Gastrocnemius medialis (tissue), 4 donors: ENCODE measurements at regions not wholly inside any gene's neighbourhood (a gene's known extent, or its start where the extent isn't known, plus 50 kb on each side); places are given as distances from the start of the nearest gene placed in this dataset.

Experiments used
- POLR2A ChIP-seq, 2 donors: fragments of 450-650 bp; IDR thresholded peaks; one replicate each; pipeline ENCODE4 v1.6.1; 2017; ENCODE audit warnings: antibody characterized with exemption in 2 of 2, mild to moderate bottlenecking in 2 of 2, moderate library complexity in 2 of 2
- TF ChIP-seq, protein P1 (sequence below), 5 experiments: fragments of 450-650 bp in 3 of 5; fragments of 200-600 bp in 2 of 5; sonication (generic) in 2 of 5; IDR thresholded peaks in 4 of 5; conservative IDR thresholded peaks in 1 of 5; 1 replicate in 4 of 5; 2 replicates in 1 of 5; pipeline ENCODE4 v1.5.1; 2016 to 2019; ENCODE audit warnings: antibody characterized with exemption in 5 of 5, mild to moderate bottlenecking in 3 of 5, moderate library complexity in 3 of 5

- TF ChIP-seq, protein P1, sequence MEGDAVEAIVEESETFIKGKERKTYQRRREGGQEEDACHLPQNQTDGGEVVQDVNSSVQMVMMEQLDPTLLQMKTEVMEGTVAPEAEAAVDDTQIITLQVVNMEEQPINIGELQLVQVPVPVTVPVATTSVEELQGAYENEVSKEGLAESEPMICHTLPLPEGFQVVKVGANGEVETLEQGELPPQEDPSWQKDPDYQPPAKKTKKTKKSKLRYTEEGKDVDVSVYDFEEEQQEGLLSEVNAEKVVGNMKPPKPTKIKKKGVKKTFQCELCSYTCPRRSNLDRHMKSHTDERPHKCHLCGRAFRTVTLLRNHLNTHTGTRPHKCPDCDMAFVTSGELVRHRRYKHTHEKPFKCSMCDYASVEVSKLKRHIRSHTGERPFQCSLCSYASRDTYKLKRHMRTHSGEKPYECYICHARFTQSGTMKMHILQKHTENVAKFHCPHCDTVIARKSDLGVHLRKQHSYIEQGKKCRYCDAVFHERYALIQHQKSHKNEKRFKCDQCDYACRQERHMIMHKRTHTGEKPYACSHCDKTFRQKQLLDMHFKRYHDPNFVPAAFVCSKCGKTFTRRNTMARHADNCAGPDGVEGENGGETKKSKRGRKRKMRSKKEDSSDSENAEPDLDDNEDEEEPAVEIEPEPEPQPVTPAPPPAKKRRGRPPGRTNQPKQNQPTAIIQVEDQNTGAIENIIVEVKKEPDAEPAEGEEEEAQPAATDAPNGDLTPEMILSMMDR (IDR thresholded peaks at IDR 0.05 in 4 of 5, conservative IDR thresholded peaks at IDR 0.05 in 1 of 5), result no peak
- TF ChIP-seq POLR2A (IDR thresholded peaks at IDR 0.05), result no peak
Observed at GRCh38 chr2:16191431-16192200, 251.3 kb downstream of the MYCN start.
